Liver (tissue), 8 donors: ENCODE measurements at regions not wholly inside any gene's neighbourhood (a gene's known extent, or its start where the extent isn't known, plus 50 kb on each side); places are given as distances from the start of the nearest gene placed in this dataset.

Experiments
- DNase-seq: peaks from one replicate; pipeline ENCODE4 v3.0.0-alpha.2; 2017; ENCODE audit warnings: low spot score
- H3K27ac ChIP-seq, 2 donors: one replicate each; pipeline ENCODE4 v1.7.0; 2013; ENCODE audit warnings: inconsistent platforms in 2 of 2, low read length in 2 of 2, control low read depth in 1 of 2, low read depth in 1 of 2, mild to moderate bottlenecking in 1 of 2
- H3K27me3 ChIP-seq, 4 donors: one replicate each; pipeline versions ENCODE4 v1.6.1 to v1.7.0; 2013; ENCODE audit warnings: low read length in 3 of 4, inconsistent platforms in 1 of 4, mild to moderate bottlenecking in 1 of 4, moderate library complexity in 1 of 4; ENCODE audit not compliant: control insufficient read depth in 4 of 4, insufficient read depth in 4 of 4
- H3K36me3 ChIP-seq, 4 donors: one replicate each; pipeline versions ENCODE4 v1.6.1 to v1.7.0; 2013; ENCODE audit warnings: low read length in 3 of 4, mild to moderate bottlenecking in 3 of 4, low read depth in 1 of 4, moderate library complexity in 1 of 4; ENCODE audit not compliant: control insufficient read depth in 4 of 4, insufficient read depth in 3 of 4
- H3K4me1 ChIP-seq, 4 donors: one replicate each; pipeline versions ENCODE4 v1.6.1 to v1.7.0; 2013; ENCODE audit warnings: low read length in 3 of 4, mild to moderate bottlenecking in 3 of 4, moderate library complexity in 1 of 4; ENCODE audit not compliant: control insufficient read depth in 4 of 4, insufficient read depth in 4 of 4
- H3K4me3 ChIP-seq, 3 donors: one replicate each; pipeline versions ENCODE4 v1.6.1 to v1.7.0; 2013; ENCODE audit warnings: low read length in 3 of 3, control low read depth in 1 of 3, low read depth in 1 of 3, mild to moderate bottlenecking in 1 of 3
- H3K9ac ChIP-seq, 2 donors: one replicate each; pipeline ENCODE4 v1.7.0; 2013; ENCODE audit warnings: low read length in 2 of 2, mild to moderate bottlenecking in 2 of 2, moderate library complexity in 2 of 2, control low read depth in 1 of 2, low read depth in 1 of 2
- H3K9me3 ChIP-seq, 4 donors: one replicate each; pipeline versions ENCODE4 v1.6.1 to v1.7.0; 2013; ENCODE audit warnings: low read length in 3 of 4; ENCODE audit not compliant: control insufficient read depth in 4 of 4
- EGR1 ChIP-seq, 2 donors: IDR thresholded peaks; 2 replicates each; pipeline ENCODE4 v1.6.1; 2016 to 2018; ENCODE audit warnings: antibody characterized with exemption in 2 of 2, low read depth in 2 of 2
- FOXA1 ChIP-seq: IDR thresholded peaks from 2 replicates; pipeline ENCODE4 v1.6.1; 2016; ENCODE audit warnings: antibody characterized with exemption
- FOXA2 ChIP-seq: IDR thresholded peaks from 2 replicates; pipeline ENCODE4 v1.6.1; 2016; ENCODE audit warnings: antibody characterized with exemption
- GABPA ChIP-seq, 2 donors: IDR thresholded peaks in 1 of 2; conservative IDR thresholded peaks in 1 of 2; 2 replicates each; pipeline ENCODE4 v1.6.1; 2016; ENCODE audit warnings: antibody characterized with exemption in 2 of 2, mild to moderate bottlenecking in 1 of 2, moderate library complexity in 1 of 2
- HNF4A ChIP-seq, 2 donors: conservative IDR thresholded peaks; 2 replicates each; pipeline ENCODE4 v1.6.1; 2016; ENCODE audit warnings: antibody characterized with exemption in 2 of 2, mild to moderate bottlenecking in 2 of 2
- HNF4G ChIP-seq: IDR thresholded peaks from 2 replicates; pipeline ENCODE4 v1.6.1; 2016; ENCODE audit warnings: antibody characterized with exemption
- JUND ChIP-seq, 2 donors: IDR thresholded peaks; 2 replicates each; pipeline ENCODE4 v1.6.1; 2016; ENCODE audit warnings: antibody characterized with exemption in 2 of 2
- NR2F2 ChIP-seq: IDR thresholded peaks from 2 replicates; pipeline ENCODE4 v1.6.1; 2016; ENCODE audit warnings: antibody characterized with exemption
- RAD21 ChIP-seq, 2 donors: IDR thresholded peaks; 2 replicates each; pipeline ENCODE4 v1.6.1; 2016; ENCODE audit warnings: antibody characterized with exemption in 2 of 2, mild to moderate bottlenecking in 2 of 2
- RXRA ChIP-seq, 2 donors: IDR thresholded peaks; 2 replicates each; pipeline ENCODE4 v1.6.1; 2017 to 2018; ENCODE audit warnings: antibody characterized with exemption in 2 of 2, mild to moderate bottlenecking in 1 of 2
- SP1 ChIP-seq: IDR thresholded peaks from 2 replicates; pipeline ENCODE4 v1.6.1; 2018; ENCODE audit warnings: antibody characterized with exemption, mild to moderate bottlenecking
- TAF1 ChIP-seq: conservative IDR thresholded peaks from 2 replicates; pipeline ENCODE4 v1.6.1; 2016; ENCODE audit warnings: antibody characterized with exemption, mild to moderate bottlenecking
- YY1 ChIP-seq: IDR thresholded peaks from 2 replicates; pipeline ENCODE4 v1.6.1; 2016; ENCODE audit warnings: antibody characterized with exemption, mild to moderate bottlenecking
- WGBS: extraction: QIAGEN DNeasy Blood & Tissue Kit; methylation state at CpG from one replicate; pipeline ENCODE4 v1.1.7; 2013; 5-methylcytosine and 5-hydroxymethylcytosine counted together
- TF ChIP-seq, protein P1 (sequence below): IDR thresholded peaks from 2 replicates; pipeline ENCODE4 v1.6.1; 2016; ENCODE audit warnings: antibody characterized with exemption
- TF ChIP-seq, protein P2 (sequence below): IDR thresholded peaks from 2 replicates; pipeline ENCODE4 v1.6.1; 2016; ENCODE audit warnings: antibody characterized with exemption
- TF ChIP-seq, protein P3 (sequence below): IDR thresholded peaks from 2 replicates; pipeline ENCODE4 v1.6.1; 2016; ENCODE audit warnings: antibody characterized with exemption
- TF ChIP-seq, protein P4 (sequence below): IDR thresholded peaks from 2 replicates; pipeline ENCODE4 v1.6.1; 2016; ENCODE audit warnings: antibody characterized with exemption, mild to moderate bottlenecking
- TF ChIP-seq, protein P5 (sequence below): fragments of 150-350 bp; IDR thresholded peaks from 2 replicates; pipeline ENCODE4 v1.5.1; 2017; ENCODE audit warnings: improper control_type of control experiment, low read depth, low read length; ENCODE audit not compliant: missing input control
- donor health status: healthy.
- donor health status: healthy.
- donor health status: healthy.
- donor health status: healthy.
- donor health status: healthy.

DNA sequence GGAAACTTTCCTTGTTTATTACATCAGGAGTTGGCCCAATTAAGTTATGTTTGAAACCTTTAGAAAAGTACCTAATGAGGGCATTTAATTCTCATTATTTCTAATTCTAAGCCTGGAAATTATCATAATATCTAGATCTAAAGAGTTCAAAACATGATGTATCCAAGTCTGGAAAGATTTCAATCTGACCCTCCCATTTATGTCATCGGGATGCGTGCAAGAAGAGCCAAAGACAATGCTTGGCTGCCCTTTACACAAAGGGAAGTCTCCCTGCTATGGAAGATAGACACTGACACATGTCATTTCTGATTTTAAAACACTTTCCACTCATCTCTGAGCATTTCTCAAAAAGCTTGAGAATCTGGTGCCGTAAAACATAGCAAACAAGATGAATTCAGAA, 222.4 kb downstream of the ANTXR2 start:
- Histone ChIP-seq H3K27me3 (no peaks in the 10 kb centered on the region), H3K36me3 (no peaks in the 10 kb centered on the region), H3K4me3 (no peak overlapping the region), H3K4me1 (no peaks in the 10 kb centered on the region), H3K9me3 (peaks cover 0 to 4% (median under 1%) of the 10 kb centered on the region in 4 donors), H3K27ac (no peak overlapping the region), H3K9ac (no peak overlapping the region)
- TF ChIP-seq HNF4A (conservative IDR thresholded peaks at IDR 0.05) (no peak), FOXA1 (no peak), YY1 (no peak), TAF1 (no peak), SP1 (no peak), JUND (IDR thresholded peaks at IDR 0.05) (no peak), NR2F2 (no peak)
- TF ChIP-seq, protein P1, sequence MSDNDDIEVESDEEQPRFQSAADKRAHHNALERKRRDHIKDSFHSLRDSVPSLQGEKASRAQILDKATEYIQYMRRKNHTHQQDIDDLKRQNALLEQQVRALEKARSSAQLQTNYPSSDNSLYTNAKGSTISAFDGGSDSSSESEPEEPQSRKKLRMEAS: no peak
- TF ChIP-seq, protein P2, sequence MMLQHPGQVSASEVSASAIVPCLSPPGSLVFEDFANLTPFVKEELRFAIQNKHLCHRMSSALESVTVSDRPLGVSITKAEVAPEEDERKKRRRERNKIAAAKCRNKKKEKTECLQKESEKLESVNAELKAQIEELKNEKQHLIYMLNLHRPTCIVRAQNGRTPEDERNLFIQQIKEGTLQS: no peak
- no peak for DNase-seq
- 96% methylated on average over 3 of the region's 3 CpGs for WGBS

DNA sequence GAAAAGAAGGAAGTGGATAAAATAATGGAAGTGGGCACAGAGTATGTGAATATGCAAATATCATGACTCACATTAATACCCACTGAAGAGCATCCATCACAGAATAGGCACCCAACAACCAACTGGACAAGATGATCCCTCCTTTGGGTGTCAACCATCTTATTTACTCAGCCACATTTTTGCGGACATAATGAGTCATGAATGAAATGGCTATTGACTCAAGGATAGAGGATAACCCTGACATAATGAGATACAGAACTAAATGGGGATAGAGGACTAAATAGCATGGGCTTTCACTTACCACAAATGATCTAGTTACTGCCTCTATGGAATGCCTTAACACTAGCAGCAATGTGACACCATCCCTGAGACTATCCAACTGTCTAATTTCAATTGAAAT, 224.7 kb downstream of the ANTXR2 start:
- no peaks in the 10 kb centered on the region for H3K27me3 ChIP-seq
- H3K27ac ChIP-seq: no peak overlapping the region
- H3K9me3 ChIP-seq: peaks cover 0 to 9% (median 2%) of the 10 kb centered on the region in 4 donors
- H3K4me3 ChIP-seq: no peak overlapping the region
- no peaks in the 10 kb centered on the region for H3K36me3 ChIP-seq
- H3K9ac ChIP-seq: no peak overlapping the region
- 85% methylated on average over 1 of the region's 1 CpG for WGBS
- no peak for DNase-seq
- H3K4me1 ChIP-seq: no peaks in the 10 kb centered on the region
- TF ChIP-seq SP1 (no peak), TAF1 (no peak), HNF4A (conservative IDR thresholded peaks at IDR 0.05) (no peak), GABPA (IDR thresholded peaks at IDR 0.05 in 1 of 2, conservative IDR thresholded peaks at IDR 0.05 in 1 of 2) (no peak), HNF4G (no peak), FOXA1 (no peak), RXRA (IDR thresholded peaks at IDR 0.05) (no peak), RAD21 (IDR thresholded peaks at IDR 0.05) (no peak), YY1 (no peak), FOXA2 (no peak), EGR1 (IDR thresholded peaks at IDR 0.05; ENCODE audit: low read depth in 2 of 2) (no peak), JUND (IDR thresholded peaks at IDR 0.05) (no peak), NR2F2 (no peak)
- TF ChIP-seq, protein P3, sequence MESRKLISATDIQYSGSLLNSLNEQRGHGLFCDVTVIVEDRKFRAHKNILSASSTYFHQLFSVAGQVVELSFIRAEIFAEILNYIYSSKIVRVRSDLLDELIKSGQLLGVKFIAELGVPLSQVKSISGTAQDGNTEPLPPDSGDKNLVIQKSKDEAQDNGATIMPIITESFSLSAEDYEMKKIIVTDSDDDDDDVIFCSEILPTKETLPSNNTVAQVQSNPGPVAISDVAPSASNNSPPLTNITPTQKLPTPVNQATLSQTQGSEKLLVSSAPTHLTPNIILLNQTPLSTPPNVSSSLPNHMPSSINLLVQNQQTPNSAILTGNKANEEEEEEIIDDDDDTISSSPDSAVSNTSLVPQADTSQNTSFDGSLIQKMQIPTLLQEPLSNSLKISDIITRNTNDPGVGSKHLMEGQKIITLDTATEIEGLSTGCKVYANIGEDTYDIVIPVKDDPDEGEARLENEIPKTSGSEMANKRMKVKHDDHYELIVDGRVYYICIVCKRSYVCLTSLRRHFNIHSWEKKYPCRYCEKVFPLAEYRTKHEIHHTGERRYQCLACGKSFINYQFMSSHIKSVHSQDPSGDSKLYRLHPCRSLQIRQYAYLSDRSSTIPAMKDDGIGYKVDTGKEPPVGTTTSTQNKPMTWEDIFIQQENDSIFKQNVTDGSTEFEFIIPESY: no peak
- TF ChIP-seq, protein P2: no peak
- TF ChIP-seq, protein P4, sequence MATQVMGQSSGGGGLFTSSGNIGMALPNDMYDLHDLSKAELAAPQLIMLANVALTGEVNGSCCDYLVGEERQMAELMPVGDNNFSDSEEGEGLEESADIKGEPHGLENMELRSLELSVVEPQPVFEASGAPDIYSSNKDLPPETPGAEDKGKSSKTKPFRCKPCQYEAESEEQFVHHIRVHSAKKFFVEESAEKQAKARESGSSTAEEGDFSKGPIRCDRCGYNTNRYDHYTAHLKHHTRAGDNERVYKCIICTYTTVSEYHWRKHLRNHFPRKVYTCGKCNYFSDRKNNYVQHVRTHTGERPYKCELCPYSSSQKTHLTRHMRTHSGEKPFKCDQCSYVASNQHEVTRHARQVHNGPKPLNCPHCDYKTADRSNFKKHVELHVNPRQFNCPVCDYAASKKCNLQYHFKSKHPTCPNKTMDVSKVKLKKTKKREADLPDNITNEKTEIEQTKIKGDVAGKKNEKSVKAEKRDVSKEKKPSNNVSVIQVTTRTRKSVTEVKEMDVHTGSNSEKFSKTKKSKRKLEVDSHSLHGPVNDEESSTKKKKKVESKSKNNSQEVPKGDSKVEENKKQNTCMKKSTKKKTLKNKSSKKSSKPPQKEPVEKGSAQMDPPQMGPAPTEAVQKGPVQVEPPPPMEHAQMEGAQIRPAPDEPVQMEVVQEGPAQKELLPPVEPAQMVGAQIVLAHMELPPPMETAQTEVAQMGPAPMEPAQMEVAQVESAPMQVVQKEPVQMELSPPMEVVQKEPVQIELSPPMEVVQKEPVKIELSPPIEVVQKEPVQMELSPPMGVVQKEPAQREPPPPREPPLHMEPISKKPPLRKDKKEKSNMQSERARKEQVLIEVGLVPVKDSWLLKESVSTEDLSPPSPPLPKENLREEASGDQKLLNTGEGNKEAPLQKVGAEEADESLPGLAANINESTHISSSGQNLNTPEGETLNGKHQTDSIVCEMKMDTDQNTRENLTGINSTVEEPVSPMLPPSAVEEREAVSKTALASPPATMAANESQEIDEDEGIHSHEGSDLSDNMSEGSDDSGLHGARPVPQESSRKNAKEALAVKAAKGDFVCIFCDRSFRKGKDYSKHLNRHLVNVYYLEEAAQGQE: no peak
- TF ChIP-seq, protein P5, sequence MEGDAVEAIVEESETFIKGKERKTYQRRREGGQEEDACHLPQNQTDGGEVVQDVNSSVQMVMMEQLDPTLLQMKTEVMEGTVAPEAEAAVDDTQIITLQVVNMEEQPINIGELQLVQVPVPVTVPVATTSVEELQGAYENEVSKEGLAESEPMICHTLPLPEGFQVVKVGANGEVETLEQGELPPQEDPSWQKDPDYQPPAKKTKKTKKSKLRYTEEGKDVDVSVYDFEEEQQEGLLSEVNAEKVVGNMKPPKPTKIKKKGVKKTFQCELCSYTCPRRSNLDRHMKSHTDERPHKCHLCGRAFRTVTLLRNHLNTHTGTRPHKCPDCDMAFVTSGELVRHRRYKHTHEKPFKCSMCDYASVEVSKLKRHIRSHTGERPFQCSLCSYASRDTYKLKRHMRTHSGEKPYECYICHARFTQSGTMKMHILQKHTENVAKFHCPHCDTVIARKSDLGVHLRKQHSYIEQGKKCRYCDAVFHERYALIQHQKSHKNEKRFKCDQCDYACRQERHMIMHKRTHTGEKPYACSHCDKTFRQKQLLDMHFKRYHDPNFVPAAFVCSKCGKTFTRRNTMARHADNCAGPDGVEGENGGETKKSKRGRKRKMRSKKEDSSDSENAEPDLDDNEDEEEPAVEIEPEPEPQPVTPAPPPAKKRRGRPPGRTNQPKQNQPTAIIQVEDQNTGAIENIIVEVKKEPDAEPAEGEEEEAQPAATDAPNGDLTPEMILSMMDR: no peak
- TF ChIP-seq, protein P1: no peak
